ENCODE measurements at regions not wholly inside any gene's neighbourhood (a gene's known extent, or its start where the extent isn't known, plus 50 kb on each side); places are given as distances from the start of the nearest gene placed in this dataset.

DNA sequence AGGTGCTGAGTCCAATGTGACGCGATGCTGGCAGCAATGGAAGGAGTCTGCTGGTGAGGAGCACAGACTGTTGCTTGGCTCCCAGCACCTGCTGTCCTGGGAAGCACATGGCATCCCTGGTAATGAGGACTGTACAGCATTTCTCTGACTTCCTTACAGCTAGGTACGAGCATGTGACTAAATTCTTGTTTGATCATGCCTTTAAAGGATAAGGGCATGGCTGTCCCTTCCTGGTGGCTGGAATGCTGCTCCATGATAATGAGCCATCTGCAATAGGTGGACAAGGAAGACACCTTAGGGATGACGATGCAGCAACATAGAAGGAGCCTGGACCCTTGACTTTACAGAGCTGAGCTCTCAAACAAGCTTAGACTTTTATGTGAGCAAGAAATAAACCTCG, 278.0 kb upstream of the SPRED2 start:
- no CpG with 5 or more reads among the region's 5 CpGs for WGBS (ENCODE audit: extremely low coverage, insufficient coverage, low lambda C conversion rate)
- no peak overlapping the region for H2AK5ac ChIP-seq (ENCODE audit: low read length)
- H2BK5ac ChIP-seq (ENCODE audit: low read length) = no peak overlapping the region

DNA sequence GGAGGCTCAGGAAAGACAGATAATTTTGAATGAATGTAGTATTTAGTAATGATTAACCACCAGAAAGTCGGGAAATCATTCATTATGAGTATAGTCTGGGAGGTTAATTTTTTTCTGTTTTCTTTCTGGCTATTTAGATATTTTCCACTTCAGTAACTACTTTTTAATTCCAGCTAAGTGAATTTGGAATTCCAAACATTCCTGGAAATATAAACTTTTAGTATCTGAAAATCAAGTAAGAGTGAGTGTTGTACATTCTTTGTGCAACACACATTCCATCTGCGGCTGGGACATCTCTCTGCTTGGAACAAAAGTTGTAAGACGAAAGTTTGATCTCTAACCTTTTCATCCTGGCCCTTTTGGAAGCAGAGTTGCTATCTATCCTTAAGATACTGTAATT, 275.7 kb upstream of the SPRED2 start:
- no CpG with 5 or more reads among the region's 3 CpGs for WGBS (ENCODE audit: extremely low coverage, insufficient coverage, low lambda C conversion rate)
- no peak overlapping the region for H4K8ac ChIP-seq (ENCODE audit: low read depth, low read length)
- H3K18ac ChIP-seq (ENCODE audit: low read length) = no peak overlapping the region

More for the DNA sequence above, 278.0 kb upstream of the SPRED2 start:
- Histone ChIP-seq H2BK120ac (ENCODE audit: low read depth, low read length) (no peak overlapping the region), H3K9ac (ENCODE audit: low read length) (no peak overlapping the region), H3K79me1 (ENCODE audit: low read length) (no peaks in the 10 kb centered on the region), H2BK15ac (replicated peaks; ENCODE audit: low read depth) (no peak overlapping the region), H4K8ac (ENCODE audit: low read depth, low read length) (no peak overlapping the region), H3K4me1 (ENCODE audit: control insufficient read depth, low read depth, low read length) (no peaks in the 10 kb centered on the region), H3K4me2 (ENCODE audit: low read length) (no peak overlapping the region), H3K27ac (ENCODE audit: low read depth, low read length) (no peak overlapping the region), H3K56ac (ENCODE audit: low read length) (no peak overlapping the region), H3K36me3 (ENCODE audit: control insufficient read depth, insufficient read depth, low read length) (no peaks in the 10 kb centered on the region), H3K79me2 (ENCODE audit: control insufficient read depth, insufficient read depth, low read length) (no peaks in the 10 kb centered on the region), H3K27me3 (ENCODE audit: insufficient read depth, low read length, poor library complexity) (no peaks in the 10 kb centered on the region), H3K4ac (ENCODE audit: low read depth, low read length) (no peak overlapping the region), H3K23ac (ENCODE audit: low read length) (no peak overlapping the region), H4K5ac (ENCODE audit: low read length) (no peak overlapping the region), H3K4me3 (ENCODE audit: low read length) (no peak overlapping the region), H3K18ac (ENCODE audit: low read length) (no peak overlapping the region)
- peak; percentile 4 for DNase-seq

DNA sequence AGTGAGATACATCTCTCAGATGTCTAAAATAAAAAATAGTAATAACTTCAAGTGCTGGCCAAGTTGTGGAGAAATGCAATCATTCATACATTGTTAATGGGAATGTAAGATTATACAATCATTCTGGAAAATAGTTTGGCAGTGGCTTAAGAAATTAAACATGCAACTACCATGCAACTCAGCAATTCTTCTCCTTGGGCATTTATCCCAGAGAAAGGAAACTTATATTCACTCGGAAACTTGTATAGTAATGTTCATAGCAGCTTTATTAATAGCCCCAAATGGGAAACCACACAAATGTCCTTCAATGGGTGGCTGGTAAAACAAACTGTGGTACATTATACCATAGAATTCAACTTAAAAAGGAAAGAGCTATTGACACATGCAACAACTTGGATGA, 274.0 kb upstream of the SPRED2 start:
- Histone ChIP-seq H3K56ac (ENCODE audit: low read length) (no peak overlapping the region), H4K8ac (ENCODE audit: low read depth, low read length) (no peak overlapping the region), H3K79me2 (ENCODE audit: control insufficient read depth, insufficient read depth, low read length) (no peaks in the 10 kb centered on the region), H3K27ac (ENCODE audit: low read depth, low read length) (no peak overlapping the region), H3K23ac (ENCODE audit: low read length) (no peak overlapping the region), H3K18ac (ENCODE audit: low read length) (no peak overlapping the region), H3K4me2 (ENCODE audit: low read length) (no peak overlapping the region), H3K79me1 (ENCODE audit: low read length) (no peaks in the 10 kb centered on the region), H3K36me3 (ENCODE audit: control insufficient read depth, insufficient read depth, low read length) (no peaks in the 10 kb centered on the region), H2BK5ac (ENCODE audit: low read length) (no peak overlapping the region), H2BK15ac (replicated peaks; ENCODE audit: low read depth) (no peak overlapping the region), H4K5ac (ENCODE audit: low read length) (no peak overlapping the region), H3K9ac (ENCODE audit: low read length) (no peak overlapping the region), H3K4me3 (ENCODE audit: low read length) (no peak overlapping the region), H3K4me1 (ENCODE audit: control insufficient read depth, low read depth, low read length) (no peaks in the 10 kb centered on the region), H3K4ac (ENCODE audit: low read depth, low read length) (no peak overlapping the region), H3K27me3 (ENCODE audit: insufficient read depth, low read length, poor library complexity) (no peaks in the 10 kb centered on the region), H2BK120ac (ENCODE audit: low read depth, low read length) (no peak overlapping the region), H2AK5ac (ENCODE audit: low read length) (no peak overlapping the region)
- no CpG with 5 or more reads among the region's 1 CpG for WGBS (ENCODE audit: extremely low coverage, insufficient coverage, low lambda C conversion rate)
- DNase-seq = no peak

More for the DNA sequence above, 275.7 kb upstream of the SPRED2 start:
- H3K4me3 ChIP-seq (ENCODE audit: low read length) = no peak overlapping the region
- H3K79me2 ChIP-seq (ENCODE audit: control insufficient read depth, insufficient read depth, low read length) = no peaks in the 10 kb centered on the region
- H4K5ac ChIP-seq (ENCODE audit: low read length) = no peak overlapping the region
- no peak overlapping the region for H2BK120ac ChIP-seq (ENCODE audit: low read depth, low read length)
- no peak overlapping the region for H3K27ac ChIP-seq (ENCODE audit: low read depth, low read length)
- no peak overlapping the region for H3K9ac ChIP-seq (ENCODE audit: low read length)
- no peak overlapping the region for H2BK5ac ChIP-seq (ENCODE audit: low read length)
- no peak overlapping the region for H3K23ac ChIP-seq (ENCODE audit: low read length)
- no peaks in the 10 kb centered on the region for H3K79me1 ChIP-seq (ENCODE audit: low read length)
- DNase-seq = no peak
- no peak overlapping the region for H2BK15ac ChIP-seq (replicated peaks; ENCODE audit: low read depth)
- no peak overlapping the region for H3K4ac ChIP-seq (ENCODE audit: low read depth, low read length)
- H3K4me1 ChIP-seq (ENCODE audit: control insufficient read depth, low read depth, low read length) = no peaks in the 10 kb centered on the region
- H3K36me3 ChIP-seq (ENCODE audit: control insufficient read depth, insufficient read depth, low read length) = no peaks in the 10 kb centered on the region
- no peak overlapping the region for H3K56ac ChIP-seq (ENCODE audit: low read length)
- H3K4me2 ChIP-seq (ENCODE audit: low read length) = no peak overlapping the region
- no peaks in the 10 kb centered on the region for H3K27me3 ChIP-seq (ENCODE audit: insufficient read depth, low read length, poor library complexity)
- H2AK5ac ChIP-seq (ENCODE audit: low read length) = no peak overlapping the region

DNA sequence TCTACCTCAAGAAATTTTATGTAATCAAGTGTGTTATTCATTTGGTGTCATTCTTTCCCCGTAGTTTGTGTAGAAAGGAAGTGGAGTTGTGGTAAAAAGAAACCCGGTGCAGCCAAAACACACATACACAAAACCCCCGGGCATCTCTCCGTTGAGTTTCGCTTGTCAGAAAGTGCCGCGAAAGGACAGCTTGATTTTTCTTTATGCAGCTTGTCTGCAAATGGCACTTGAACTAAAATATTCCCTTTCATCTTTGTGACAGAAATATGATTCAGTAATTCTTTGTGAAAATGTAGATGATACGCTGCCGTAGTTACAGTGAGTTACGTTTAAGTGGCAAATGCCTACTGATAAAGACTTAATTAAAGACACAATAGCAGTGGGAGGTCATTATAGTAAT, 268.8 kb upstream of the SPRED2 start:
- no CpG with 5 or more reads among the region's 10 CpGs for WGBS (ENCODE audit: extremely low coverage, insufficient coverage, low lambda C conversion rate)
- Histone ChIP-seq H3K4me2 (ENCODE audit: low read length) (no peak overlapping the region), H2AK5ac (ENCODE audit: low read length) (no peak overlapping the region), H3K27me3 (ENCODE audit: insufficient read depth, low read length, poor library complexity) (no peaks in the 10 kb centered on the region), H2BK120ac (ENCODE audit: low read depth, low read length) (no peak overlapping the region), H3K4me1 (ENCODE audit: control insufficient read depth, low read depth, low read length) (no peaks in the 10 kb centered on the region), H3K27ac (ENCODE audit: low read depth, low read length) (no peak overlapping the region), H3K56ac (ENCODE audit: low read length) (no peak overlapping the region), H3K79me1 (ENCODE audit: low read length) (no peaks in the 10 kb centered on the region), H3K23ac (ENCODE audit: low read length) (no peak overlapping the region), H4K8ac (ENCODE audit: low read depth, low read length) (no peak overlapping the region), H3K9ac (ENCODE audit: low read length) (no peak overlapping the region), H3K4ac (ENCODE audit: low read depth, low read length) (no peak overlapping the region), H2BK15ac (replicated peaks; ENCODE audit: low read depth) (no peak overlapping the region), H3K18ac (ENCODE audit: low read length) (no peak overlapping the region), H3K4me3 (ENCODE audit: low read length) (no peak overlapping the region), H3K36me3 (ENCODE audit: control insufficient read depth, insufficient read depth, low read length) (no peaks in the 10 kb centered on the region), H2BK5ac (ENCODE audit: low read length) (no peak overlapping the region), H3K79me2 (ENCODE audit: control insufficient read depth, insufficient read depth, low read length) (no peaks in the 10 kb centered on the region), H4K5ac (ENCODE audit: low read length) (no peak overlapping the region)
- no peak for DNase-seq

DNA sequence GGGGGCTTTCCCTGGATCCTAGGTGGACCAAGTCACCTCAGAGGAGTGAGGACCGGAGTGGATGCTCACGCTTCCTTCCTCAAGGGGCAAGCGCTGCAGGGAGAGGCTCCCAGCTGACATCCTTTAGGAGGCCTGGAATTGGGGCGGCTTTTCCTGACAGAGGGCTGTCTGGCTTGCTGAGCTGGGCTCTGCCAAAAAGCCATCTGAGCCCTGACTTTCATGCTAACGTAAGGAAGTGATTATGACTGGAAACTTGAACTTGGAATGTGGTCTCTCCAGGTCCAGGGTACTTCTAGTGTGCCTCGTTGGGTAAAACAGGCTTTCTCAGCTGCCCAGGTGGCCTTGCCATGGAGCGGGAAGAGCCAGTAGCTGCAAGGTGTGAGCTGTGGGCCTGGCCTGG, 268.3 kb upstream of the SPRED2 start:
- Histone ChIP-seq H3K79me2 (ENCODE audit: control insufficient read depth, insufficient read depth, low read length) (no peaks in the 10 kb centered on the region), H3K18ac (ENCODE audit: low read length) (no peak overlapping the region), H3K4me2 (ENCODE audit: low read length) (no peak overlapping the region), H3K27me3 (ENCODE audit: insufficient read depth, low read length, poor library complexity) (no peaks in the 10 kb centered on the region), H2BK5ac (ENCODE audit: low read length) (no peak overlapping the region), H3K23ac (ENCODE audit: low read length) (no peak overlapping the region), H2AK5ac (ENCODE audit: low read length) (no peak overlapping the region), H3K4me1 (ENCODE audit: control insufficient read depth, low read depth, low read length) (no peaks in the 10 kb centered on the region), H4K5ac (ENCODE audit: low read length) (no peak overlapping the region), H2BK120ac (ENCODE audit: low read depth, low read length) (no peak overlapping the region), H3K9ac (ENCODE audit: low read length) (no peak overlapping the region), H3K27ac (ENCODE audit: low read depth, low read length) (no peak overlapping the region), H3K56ac (ENCODE audit: low read length) (no peak overlapping the region), H3K4me3 (ENCODE audit: low read length) (no peak overlapping the region), H4K8ac (ENCODE audit: low read depth, low read length) (no peak overlapping the region), H3K79me1 (ENCODE audit: low read length) (no peaks in the 10 kb centered on the region), H3K4ac (ENCODE audit: low read depth, low read length) (no peak overlapping the region), H3K36me3 (ENCODE audit: control insufficient read depth, insufficient read depth, low read length) (no peaks in the 10 kb centered on the region), H2BK15ac (replicated peaks; ENCODE audit: low read depth) (no peak overlapping the region)
- no CpG with 5 or more reads among the region's 7 CpGs for WGBS (ENCODE audit: extremely low coverage, insufficient coverage, low lambda C conversion rate)
- DNase-seq = no peak

DNA sequence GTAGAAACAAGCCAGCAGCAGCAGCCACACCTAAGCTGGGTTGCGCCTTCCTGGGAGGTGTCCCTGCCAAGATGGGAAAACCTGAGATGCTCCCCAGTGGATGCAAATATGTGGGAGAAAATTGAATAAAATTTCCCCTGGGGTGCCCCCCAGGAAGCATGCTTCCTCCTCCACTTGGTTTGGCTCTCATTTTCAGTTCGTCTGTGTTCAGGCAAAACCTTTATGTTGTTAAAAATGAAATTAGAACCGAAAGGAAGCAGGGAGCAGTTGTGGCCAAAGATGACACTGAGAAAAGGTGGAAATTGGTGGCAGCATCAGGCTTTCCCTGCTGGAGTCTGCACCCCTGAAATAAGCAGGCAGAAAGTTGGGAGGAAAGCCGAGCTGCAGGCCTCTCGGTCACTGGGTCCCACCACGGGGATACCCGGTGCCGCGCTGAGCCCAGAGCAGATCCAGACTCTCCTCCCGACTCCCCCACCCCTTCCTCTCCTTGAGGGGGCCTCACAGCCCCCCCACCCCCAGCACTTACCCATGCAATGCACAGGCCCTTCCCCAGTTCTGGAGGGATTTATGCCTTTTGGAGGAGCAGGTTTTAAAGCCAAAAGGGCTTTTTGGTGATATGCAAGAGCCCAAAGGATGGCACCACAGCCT, 267.7 kb upstream of the SPRED2 start:
- H4K5ac ChIP-seq (ENCODE audit: low read length) = no peak overlapping the region
- H3K4ac ChIP-seq (ENCODE audit: low read depth, low read length) = no peak overlapping the region
- no peak overlapping the region for H3K18ac ChIP-seq (ENCODE audit: low read length)
- H3K79me2 ChIP-seq (ENCODE audit: control insufficient read depth, insufficient read depth, low read length) = no peaks in the 10 kb centered on the region
- no peak overlapping the region for H4K8ac ChIP-seq (ENCODE audit: low read depth, low read length)
- H3K4me1 ChIP-seq (ENCODE audit: control insufficient read depth, low read depth, low read length) = no peaks in the 10 kb centered on the region
- no peaks in the 10 kb centered on the region for H3K27me3 ChIP-seq (ENCODE audit: insufficient read depth, low read length, poor library complexity)
- no peak overlapping the region for H3K9ac ChIP-seq (ENCODE audit: low read length)
- WGBS (ENCODE audit: extremely low coverage, insufficient coverage, low lambda C conversion rate) = no CpG with 5 or more reads among the region's 10 CpGs
- no peaks in the 10 kb centered on the region for H3K36me3 ChIP-seq (ENCODE audit: control insufficient read depth, insufficient read depth, low read length)
- no peak overlapping the region for H2BK15ac ChIP-seq (replicated peaks; ENCODE audit: low read depth)
- no peaks in the 10 kb centered on the region for H3K79me1 ChIP-seq (ENCODE audit: low read length)
- no peak overlapping the region for H3K4me2 ChIP-seq (ENCODE audit: low read length)
- H2BK5ac ChIP-seq (ENCODE audit: low read length) = no peak overlapping the region
- H2AK5ac ChIP-seq (ENCODE audit: low read length) = no peak overlapping the region
- DNase-seq = no peak
- no peak overlapping the region for H3K4me3 ChIP-seq (ENCODE audit: low read length)
- no peak overlapping the region for H2BK120ac ChIP-seq (ENCODE audit: low read depth, low read length)
- H3K23ac ChIP-seq (ENCODE audit: low read length) = no peak overlapping the region
- H3K27ac ChIP-seq (ENCODE audit: low read depth, low read length) = no peak overlapping the region
- no peak overlapping the region for H3K56ac ChIP-seq (ENCODE audit: low read length)

Data from mesendoderm (in vitro differentiated cells).